ENCODE measurements at regions not wholly inside any gene's neighbourhood (a gene's known extent, or its start where the extent isn't known, plus 50 kb on each side); places are given as distances from the start of the nearest gene placed in this dataset.
"Not testable (repeated sequence)": the region's sequence is repeated elsewhere in the genome, so short reads cannot be mapped to it uniquely, and the experiment has no call there.

DNA sequence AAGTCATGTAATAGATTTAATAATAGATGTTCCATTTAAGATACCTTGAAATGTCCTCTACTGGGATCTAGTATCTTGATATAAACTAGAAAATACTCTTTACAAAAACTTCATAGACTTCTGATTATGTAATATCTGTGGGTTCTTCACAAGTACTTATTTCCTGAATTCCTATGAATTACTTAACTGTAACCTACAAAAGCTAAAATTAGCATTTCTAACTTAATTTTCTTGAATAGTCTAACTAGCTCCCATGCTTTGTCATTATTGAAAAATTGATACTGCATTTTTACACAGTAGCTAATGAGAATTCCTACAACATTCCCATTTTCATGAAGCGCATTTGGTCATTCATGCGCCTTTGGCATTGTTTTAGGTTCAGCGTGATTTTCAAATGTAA, 1828.2 kb downstream of the MAT2B start:
- ATAC-seq: no peak
- intact Hi-C loops (cut with DNase I): no loop called here
- DNase-seq: no peak

- intact Hi-C loops (cut with DNase I): no loop called here
Measured at GRCh38 chr5:165334201-165334600, 1828.8 kb downstream of the MAT2B start.

GRCh38 chr5:165349735-165350134, 1844.3 kb downstream of the MAT2B start:
- intact Hi-C loops (cut with DNase I): no loop called here
- ATAC-seq (no peak), DNase-seq (no peak)

More at GRCh38 chr5:165334201-165334600, 1828.8 kb downstream of the MAT2B start:
- ATAC-seq (no peak), DNase-seq (no peak)

GRCh38 chr5:165351342-165351741, 1845.9 kb downstream of the MAT2B start:
- no peak for DNase-seq
- no peak for ATAC-seq
- intact Hi-C loops (cut with DNase I): no loop called here

GRCh38 chr5:165360366-165360765, 1854.9 kb downstream of the MAT2B start:
- DNase-seq (no peak), ATAC-seq (no peak)
- intact Hi-C loops (cut with DNase I): no loop called here

DNA sequence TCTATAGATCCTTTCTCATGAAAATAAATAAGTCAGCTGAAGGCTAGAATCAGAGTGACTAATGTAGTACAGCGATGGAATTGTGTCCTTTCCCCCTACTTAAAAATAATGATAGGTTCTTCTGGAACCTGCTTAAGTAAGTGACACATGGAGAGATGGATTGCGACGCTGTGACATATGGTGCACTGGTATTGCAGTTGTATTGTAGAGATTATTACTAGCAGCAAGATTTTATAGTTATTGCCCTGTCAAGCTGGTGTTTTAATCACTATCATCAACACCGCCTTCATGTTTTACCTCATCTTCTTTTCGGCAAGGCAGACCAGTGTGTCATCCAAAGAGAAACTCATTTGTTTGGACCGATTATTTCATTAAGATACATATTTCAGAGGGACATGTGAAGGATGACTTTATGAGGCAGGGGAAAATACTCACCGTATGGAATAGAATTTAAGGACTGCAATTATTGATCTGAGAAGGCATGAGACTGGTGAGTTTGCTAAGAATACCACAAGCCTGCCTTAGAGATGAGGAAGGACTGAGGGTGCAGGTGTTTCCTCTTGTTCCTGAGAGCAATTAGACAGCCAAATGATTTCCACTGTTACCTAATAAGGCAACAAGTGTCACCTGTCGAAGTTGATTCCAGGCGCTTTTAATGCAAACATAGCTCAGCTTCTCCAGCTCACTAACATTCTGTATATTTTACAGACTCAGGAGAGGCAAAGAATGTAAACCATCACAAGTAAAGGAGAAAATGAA, 1855.5 kb downstream of the MAT2B start:
- no peak for ATAC-seq
- intact Hi-C loops (cut with DNase I): no loop called here
- DNase-seq: no peak

- ATAC-seq (no peak), DNase-seq (no peak)
- intact Hi-C loops (cut with DNase I): no loop called here
Measured at GRCh38 chr5:165370233-165370632, 1864.8 kb downstream of the MAT2B start.

GRCh38 chr5:165370794-165371193, 1865.4 kb downstream of the MAT2B start:
- ATAC-seq (no peak), DNase-seq (no peak)
- intact Hi-C loops (cut with DNase I): no loop called here

DNA sequence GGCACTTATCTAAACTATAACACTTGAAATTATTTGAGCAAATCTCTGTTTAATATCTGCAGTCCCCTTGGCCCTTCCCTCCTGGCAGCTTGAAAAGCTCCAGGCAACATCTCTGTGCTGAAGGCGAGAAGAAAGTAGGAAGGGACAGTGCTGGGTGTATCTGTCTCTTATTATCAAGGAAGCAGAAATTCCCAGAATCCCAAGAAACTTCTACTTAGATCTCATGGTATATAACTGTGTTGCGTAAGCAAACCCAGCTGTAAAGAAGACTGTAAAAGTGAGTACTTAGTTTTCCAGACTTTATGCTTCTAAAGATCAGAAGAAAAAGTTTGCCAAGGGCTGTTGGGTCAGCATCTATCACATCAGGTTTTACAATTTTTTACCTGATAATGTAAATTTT, 1869.8 kb downstream of the MAT2B start:
- ATAC-seq: no peak
- DNase-seq: no peak
- intact Hi-C loops (cut with DNase I): no loop called here

DNA sequence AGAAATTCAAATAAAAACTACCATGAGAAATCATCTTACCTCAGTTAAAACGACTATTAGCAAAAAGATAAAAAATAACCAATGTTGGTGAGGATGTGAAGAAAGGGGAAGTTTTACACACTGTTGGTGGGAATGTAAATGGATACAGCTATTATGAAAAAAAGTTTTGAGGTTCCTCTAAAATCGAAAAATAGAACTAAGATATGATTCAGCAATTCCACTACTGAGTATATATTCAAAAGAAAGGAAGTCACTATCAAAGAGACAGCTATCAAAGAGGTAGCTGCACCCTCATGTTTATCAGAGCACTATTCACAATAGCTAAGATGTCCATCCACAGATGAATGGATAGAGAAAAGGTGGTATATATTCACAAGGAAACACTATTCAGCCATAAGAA, 1888.4 kb downstream of the MAT2B start:
- no peak for DNase-seq
- intact Hi-C loops (cut with DNase I): no loop called here
- ATAC-seq: no peak

DNA sequence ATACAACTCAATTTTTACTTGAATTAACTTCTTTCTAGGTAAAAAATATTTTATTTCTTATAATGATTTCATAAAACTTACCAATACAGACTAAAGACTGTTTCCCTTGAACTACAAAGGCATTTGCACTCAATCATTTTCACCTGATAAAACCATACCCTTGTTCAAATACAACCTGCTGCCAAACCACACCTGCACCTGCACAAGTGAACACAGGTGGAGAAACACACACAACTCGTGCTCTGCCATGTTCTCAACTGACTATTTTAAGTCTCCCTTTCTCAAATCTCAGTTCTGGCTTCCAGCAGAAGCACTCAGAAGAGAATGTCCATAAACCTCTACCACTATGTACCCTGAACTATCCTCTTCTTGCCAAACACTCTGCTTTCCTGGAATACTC, 1892.1 kb downstream of the MAT2B start:
- ATAC-seq (no peak), DNase-seq (no peak)
- intact Hi-C loops (cut with DNase I): no loop called here

GRCh38 chr5:165400086-165400485, 1894.7 kb downstream of the MAT2B start:
- intact Hi-C loops (cut with DNase I): no loop called here
- no peak for DNase-seq
- ATAC-seq: no peak

DNA sequence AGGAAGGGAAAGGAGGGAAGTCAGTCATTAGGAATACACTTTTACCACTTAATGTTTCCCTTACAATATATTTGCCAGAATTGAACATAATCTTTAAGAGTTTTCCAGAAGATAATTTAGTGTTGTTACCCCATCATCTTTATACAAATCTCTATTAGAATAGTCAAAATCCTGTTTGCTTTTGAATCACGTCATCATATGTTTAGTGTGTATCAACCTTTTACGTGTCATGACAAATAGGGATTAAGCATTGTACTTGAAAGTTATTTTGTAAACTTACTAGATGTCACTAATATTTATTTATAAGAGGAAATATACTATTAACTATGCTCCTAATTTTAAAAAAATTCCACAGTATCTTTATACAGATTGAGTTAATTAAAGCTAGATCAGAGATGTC, 1899.5 kb downstream of the MAT2B start:
- intact Hi-C loops (cut with DNase I): no loop called here
- DNase-seq (no peak), ATAC-seq (no peak)

- intact Hi-C loops (cut with DNase I): no loop called here
- DNase-seq: no peak
- ATAC-seq: peak in 1 of 2 donors; percentile 47
Measured at GRCh38 chr5:165405340-165405739, 1899.9 kb downstream of the MAT2B start.

DNA sequence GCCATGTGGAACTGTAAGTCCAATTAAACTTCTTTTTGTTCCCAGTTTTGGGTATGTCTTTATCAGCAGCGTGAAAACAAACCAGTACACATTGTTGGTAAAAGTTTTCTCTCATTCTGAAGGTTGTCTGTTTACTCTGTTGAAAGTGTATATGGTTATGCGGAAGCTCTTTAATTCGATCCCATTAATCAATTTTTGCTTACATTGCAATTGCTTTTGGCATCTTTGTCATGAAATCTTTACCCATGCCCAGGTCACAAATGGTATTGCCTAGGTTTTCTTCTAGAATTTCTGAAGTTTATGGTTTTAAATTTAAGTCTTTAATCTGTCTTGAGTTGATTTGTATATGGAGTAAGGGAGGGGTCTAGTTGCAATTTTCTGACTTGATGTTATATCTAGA, 1901.9 kb downstream of the MAT2B start:
- DNase-seq (no peak), ATAC-seq (no peak)
- intact Hi-C loops (cut with DNase I): no loop called here

- no peak for ATAC-seq
Measured at GRCh38 chr5:165410476-165410875, 1905.1 kb downstream of the MAT2B start.

DNA sequence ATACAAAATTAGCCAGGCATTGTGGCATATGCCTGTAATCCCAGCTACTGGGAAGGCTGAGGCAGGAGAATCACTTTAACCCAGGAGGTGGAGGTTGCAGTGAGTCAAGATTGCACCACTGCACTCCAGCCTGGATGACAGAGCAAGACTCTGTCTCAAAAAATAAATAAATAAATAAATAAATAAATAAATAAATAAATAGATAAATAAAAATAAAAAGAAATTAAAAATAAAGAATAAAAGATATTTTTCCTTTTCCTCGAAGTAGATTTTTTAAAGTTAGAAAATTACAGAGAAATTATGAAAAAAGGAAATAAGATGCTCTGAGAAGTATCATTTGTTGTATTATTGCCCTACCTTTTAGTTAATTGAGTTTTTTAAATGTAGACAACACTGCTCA, 1906.1 kb downstream of the MAT2B start:
- DNase-seq; ATAC-seq; intact Hi-C loops (cut with DNase I): not testable (repeated sequence)

More at GRCh38 chr5:165410476-165410875, 1905.1 kb downstream of the MAT2B start:
- intact Hi-C loops (cut with DNase I): no loop called here
- no peak for DNase-seq

DNA sequence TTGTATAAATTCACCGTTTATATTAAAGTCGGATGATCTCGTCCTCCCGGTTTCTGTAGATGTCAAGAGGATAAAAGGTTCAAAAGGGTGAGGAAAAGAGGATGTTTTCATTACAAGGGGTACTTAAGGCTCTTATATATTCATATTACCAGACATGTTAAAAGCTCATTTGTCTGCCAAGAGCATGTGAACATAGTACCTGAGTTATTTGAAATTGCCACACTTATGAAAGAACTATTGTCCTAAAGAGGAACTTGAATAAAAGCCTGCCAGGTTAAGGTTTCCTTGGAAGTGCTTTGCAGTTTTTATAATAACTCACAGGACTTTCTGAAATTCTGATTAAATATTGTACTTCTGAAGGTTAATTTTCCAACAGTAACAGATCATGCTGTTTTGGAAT, 1915.1 kb downstream of the MAT2B start:
- intact Hi-C loops (cut with DNase I): no loop called here
- no peak for DNase-seq
- no peak for ATAC-seq

- ATAC-seq (no peak), DNase-seq (no peak)
- intact Hi-C loops (cut with DNase I): no loop called here
Measured at GRCh38 chr5:165423697-165424299, 1918.4 kb downstream of the MAT2B start.

DNA sequence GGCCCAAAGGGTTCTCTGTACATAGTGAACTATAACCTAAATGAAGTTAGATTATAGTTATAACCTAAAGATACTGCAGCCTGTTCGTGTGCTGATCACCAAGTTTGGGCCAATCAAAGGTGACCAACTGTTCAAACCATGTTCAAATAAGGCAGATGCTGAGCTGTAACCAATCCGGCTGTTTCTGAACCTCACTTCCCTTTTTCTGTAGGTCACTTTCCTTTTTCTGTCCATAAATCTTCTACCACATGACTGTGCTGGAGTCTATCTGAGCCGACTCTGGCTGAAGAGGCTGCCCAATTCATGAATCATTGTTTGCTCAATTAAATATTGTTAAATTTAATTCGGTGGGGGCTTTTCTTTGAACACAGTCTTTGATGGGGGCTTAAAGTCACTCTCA, 1920.2 kb downstream of the MAT2B start:
- intact Hi-C loops (cut with DNase I): no loop called here
- ATAC-seq: no peak
- DNase-seq: no peak

- ATAC-seq: no peak
- DNase-seq: no peak
- intact Hi-C loops (cut with DNase I): no loop called here
Measured at GRCh38 chr5:165448753-165449152, 1943.3 kb downstream of the MAT2B start.

Data from left cardiac atrium (tissue), 4 donors.